ENCODE measurements at regions not wholly inside any gene's neighbourhood (a gene's known extent, or its start where the extent isn't known, plus 50 kb on each side); places are given as distances from the start of the nearest gene placed in this dataset.

- no peak for TF ChIP-seq CTCF (IDR thresholded peaks at IDR 0.05; ENCODE audit: control extremely low read depth in 1 of 3, insufficient read depth in 1 of 3, low read depth in 1 of 3, low read length in 3 of 3)
- TF ChIP-seq TAF1 (IDR thresholded peaks at IDR 0.05; ENCODE audit: low read depth, low read length): no peak
Observed at GRCh38 chr14:31921721-31922120, 155.4 kb upstream of the ARHGAP5 start.

All from H1 (cell line).